H9 (cell line): ENCODE measurements at regions not wholly inside any gene's neighbourhood (a gene's known extent, or its start where the extent isn't known, plus 50 kb on each side); places are given as distances from the start of the nearest gene placed in this dataset.

Experiments used
- DNase-seq: peaks from one replicate; pipeline ENCODE4 v3.0.0-alpha.2; 2017
- H2AFZ ChIP-seq: one replicate; pipeline ENCODE4 v1.6.1; 2013; ENCODE audit warnings: mild to moderate bottlenecking, low read length, control low read depth, moderate library complexity
- H2AK5ac ChIP-seq: 2 replicates; pipeline ENCODE4 v1.6.1; 2013; ENCODE audit warnings: low read length, control low read depth, mixed read lengths; ENCODE audit not compliant: insufficient read length
- H2BK120ac ChIP-seq: one replicate; pipeline ENCODE4 v1.6.1; 2013; ENCODE audit warnings: low read depth, mild to moderate bottlenecking, low read length, control low read depth, inconsistent platforms; ENCODE audit not compliant: poor library complexity, severe bottlenecking
- H2BK12ac ChIP-seq: 2 replicates; pipeline ENCODE4 v1.6.1; 2013; ENCODE audit warnings: low read length, control low read depth, mixed read lengths, low read depth; ENCODE audit not compliant: insufficient read length
- H2BK15ac ChIP-seq: 2 replicates; pipeline ENCODE4 v1.6.1; 2013; ENCODE audit warnings: low read depth, low read length, control low read depth
- H2BK20ac ChIP-seq: one replicate; pipeline ENCODE4 v1.6.1; 2013; ENCODE audit warnings: low read depth, mild to moderate bottlenecking, low read length, control low read depth, inconsistent platforms; ENCODE audit not compliant: poor library complexity, severe bottlenecking
- H2BK5ac ChIP-seq: 2 replicates; pipeline ENCODE4 v1.6.1; 2013; ENCODE audit warnings: low read length, control low read depth, mixed read lengths; ENCODE audit not compliant: insufficient read length
- H3K14ac ChIP-seq: 2 replicates; pipeline ENCODE4 v1.6.1; 2013; ENCODE audit warnings: low read length, control low read depth; ENCODE audit not compliant: insufficient read depth
- H3K18ac ChIP-seq: 2 replicates; pipeline ENCODE4 v1.6.1; 2013; ENCODE audit warnings: low read depth, mild to moderate bottlenecking, mixed read lengths, low read length, control low read depth; ENCODE audit not compliant: insufficient read length
- H3K23ac ChIP-seq: 2 replicates; pipeline ENCODE4 v1.6.1; 2013; ENCODE audit warnings: low read length, control low read depth, mixed read lengths, low read depth; ENCODE audit not compliant: insufficient read length
- H3K23me2 ChIP-seq: 2 replicates; pipeline ENCODE4 v1.6.1; 2013; ENCODE audit warnings: low read depth, mild to moderate bottlenecking, mixed read lengths, low read length, control low read depth; ENCODE audit not compliant: insufficient read length, poor library complexity, severe bottlenecking
- H3K27ac ChIP-seq: 2 replicates; pipeline ENCODE4 v1.5.1; 2013; ENCODE audit warnings: low read length, control low read depth, mixed read lengths, low read depth; ENCODE audit not compliant: insufficient read length
- H3K27me3 ChIP-seq: 2 replicates; pipeline ENCODE4 v1.6.1; 2013; ENCODE audit warnings: low read length, control low read depth, inconsistent platforms; ENCODE audit not compliant: insufficient read depth
- H3K4ac ChIP-seq: 2 replicates; pipeline ENCODE4 v1.6.1; 2013; ENCODE audit warnings: low read depth, mild to moderate bottlenecking, control low read depth, inconsistent platforms, low read length, moderate library complexity
- H3K4me1 ChIP-seq: 2 replicates; pipeline ENCODE4 v1.6.1; 2013; ENCODE audit warnings: low read length, control low read depth, inconsistent platforms; ENCODE audit not compliant: insufficient read depth
- H3K4me2 ChIP-seq: 2 replicates; pipeline ENCODE4 v1.6.1; 2013; ENCODE audit warnings: low read length, control low read depth, mixed read lengths; ENCODE audit not compliant: insufficient read length, insufficient read depth
- H3K56ac ChIP-seq: 2 replicates; pipeline ENCODE4 v1.6.1; 2013; ENCODE audit warnings: low read depth, mild to moderate bottlenecking, mixed read lengths, low read length, control low read depth; ENCODE audit not compliant: insufficient read length
- H3K79me1 ChIP-seq: 2 replicates; pipeline ENCODE4 v1.6.1; 2013; ENCODE audit warnings: low read depth, mild to moderate bottlenecking, moderate library complexity, low read length, control low read depth, inconsistent platforms; ENCODE audit not compliant: insufficient read depth, poor library complexity, severe bottlenecking
- H3K79me2 ChIP-seq: 2 replicates; pipeline ENCODE4 v1.6.1; 2013; ENCODE audit warnings: low read length, control low read depth, inconsistent platforms; ENCODE audit not compliant: insufficient read depth
- H3K9ac ChIP-seq: 2 replicates; pipeline ENCODE4 v1.6.1; 2013; ENCODE audit warnings: low read length, control low read depth, mixed read lengths; ENCODE audit not compliant: insufficient read length; ENCODE audit errors: extremely low read depth
- H3K9me3 ChIP-seq: one replicate; pipeline ENCODE4 v1.6.1; 2013; ENCODE audit warnings: low read depth, low read length, inconsistent platforms; ENCODE audit not compliant: control insufficient read depth
- H3T11ph ChIP-seq: one replicate; pipeline ENCODE4 v1.6.1; 2013; ENCODE audit warnings: mild to moderate bottlenecking, low read length, control low read depth, inconsistent platforms
- H4K20me1 ChIP-seq: one replicate; pipeline ENCODE4 v1.6.1; 2013; ENCODE audit not compliant: control insufficient read depth, insufficient read length, insufficient read depth
- H4K5ac ChIP-seq: 2 replicates; pipeline ENCODE4 v1.6.1; 2013; ENCODE audit warnings: low read depth, mild to moderate bottlenecking, mixed read lengths, low read length, control low read depth; ENCODE audit not compliant: insufficient read length
- H4K8ac ChIP-seq: replicated peaks from 2 replicates; pipeline ENCODE4 v1.6.1; 2013; ENCODE audit warnings: low read length, control low read depth, mixed read lengths, low read depth; ENCODE audit not compliant: insufficient read length
- H4K91ac ChIP-seq: 2 replicates; pipeline ENCODE4 v1.6.1; 2013; ENCODE audit warnings: low read depth, mild to moderate bottlenecking, moderate library complexity, mixed read lengths, low read length, control low read depth; ENCODE audit not compliant: insufficient read length
- H3K27ac Mint-ChIP-seq, 3 experiments: 2 replicates in 2 of 3; 3 replicates in 1 of 3; pipeline ENCODE4 v1.8.0; 2020 to 2021; ENCODE audit warnings: mixed read lengths in 3 of 3, mild to moderate bottlenecking in 1 of 3, moderate library complexity in 1 of 3
- H3K27me3 Mint-ChIP-seq: 2 replicates; pipeline ENCODE4 v1.8.0; 2021; ENCODE audit warnings: low read depth, mild to moderate bottlenecking, moderate library complexity, mixed read lengths
- H3K36me3 Mint-ChIP-seq, 3 experiments: 2 replicates in 2 of 3; 3 replicates in 1 of 3; pipeline ENCODE4 v1.8.0; 2020 to 2021; ENCODE audit warnings: low read depth in 3 of 3, mixed read lengths in 3 of 3; ENCODE audit not compliant: insufficient read depth in 1 of 3
- H3K4me1 Mint-ChIP-seq, 2 experiments: 2 replicates each; pipeline ENCODE4 v1.8.0; 2020; ENCODE audit warnings: mixed read lengths in 2 of 2
- H3K4me3 Mint-ChIP-seq, 2 experiments: 2 replicates in 1 of 2; 3 replicates in 1 of 2; pipeline ENCODE4 v1.8.0; 2020 to 2021; ENCODE audit warnings: mild to moderate bottlenecking in 2 of 2, mixed read lengths in 2 of 2, moderate library complexity in 1 of 2
- H3K9me3 Mint-ChIP-seq, 2 experiments: 2 replicates in 1 of 2; 3 replicates in 1 of 2; pipeline ENCODE4 v1.8.0; 2020; ENCODE audit warnings: mild to moderate bottlenecking in 2 of 2, mixed read lengths in 2 of 2, moderate library complexity in 1 of 2
- WGBS: extraction: QIAGEN DNeasy Blood & Tissue Kit; methylation state at CpG from one replicate; pipeline ENCODE4 v1.1.7; 2013; ENCODE audit warnings: missing lambda C conversion rate, low lambda C conversion rate, mixed read lengths; ENCODE audit not compliant: insufficient read length; ENCODE audit errors: extremely low coverage; 5-methylcytosine and 5-hydroxymethylcytosine counted together
- TF ChIP-seq, protein P1 (sequence below): fragments of 200-600 bp; sonication (generic); conservative IDR thresholded peaks from 3 replicates; pipeline ENCODE4 v1.8.0; 2021; ENCODE audit warnings: antibody characterized with exemption, mild to moderate bottlenecking

DNA sequence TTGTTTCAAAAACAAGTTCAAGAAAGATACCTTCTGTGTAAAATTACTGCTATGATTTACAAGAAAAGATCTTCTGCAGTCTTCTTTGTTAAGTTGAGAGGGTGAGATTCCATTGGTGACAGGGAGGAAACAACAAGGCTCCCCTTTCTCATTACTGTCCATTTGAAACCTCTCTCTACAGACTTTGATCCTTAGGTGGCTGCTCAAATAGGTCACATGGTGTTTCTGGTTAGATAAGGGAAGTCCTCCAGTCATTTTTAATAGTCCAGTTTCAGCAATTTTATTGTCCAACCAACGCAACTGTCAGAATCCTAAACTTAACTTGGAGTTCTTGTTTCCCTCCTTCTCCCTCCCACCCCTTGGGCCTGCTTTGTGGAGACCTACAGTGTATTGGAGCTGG, 390.4 kb downstream of the EFNB2 start:
- Histone ChIP-seq H3K23ac (no peak overlapping the region), H3K18ac (no peak overlapping the region), H2BK5ac (no peak overlapping the region), H3K14ac (no peak overlapping the region), H4K20me1 (no peaks in the 10 kb centered on the region), H3K27me3 (no peaks in the 10 kb centered on the region), H3K27ac (no peak overlapping the region), H4K91ac (no peak overlapping the region), H3K23me2 (no peaks in the 10 kb centered on the region), H2BK12ac (no peak overlapping the region), H3K4me1 (peaks cover 6% of the 10 kb centered on the region; the same call in 1 of the 2 replicates), H3K9ac (no peak overlapping the region), H3K4me2 (no peak overlapping the region), H2AK5ac (no peak overlapping the region), H3T11ph (no peak overlapping the region), H2AFZ (no peak overlapping the region), H3K79me1 (no peaks in the 10 kb centered on the region), H3K79me2 (no peaks in the 10 kb centered on the region), H4K5ac (no peak overlapping the region), H3K9me3 (no peaks in the 10 kb centered on the region), H2BK20ac (no peak overlapping the region), H2BK120ac (no peak overlapping the region), H4K8ac (no peak overlapping the region), H3K4ac (no peak overlapping the region), H2BK15ac (no peak overlapping the region), H3K56ac (no peak overlapping the region)
- no peaks in the 10 kb centered on the region for H3K9me3 Mint-ChIP-seq
- peaks cover 43 to 44% of the 10 kb centered on the region in 2 experiments for H3K4me1 Mint-ChIP-seq
- peaks cover 5 to 7% (median 6%) of the 10 kb centered on the region in 3 experiments; a peak in 4 of 7 replicates for H3K36me3 Mint-ChIP-seq
- TF ChIP-seq, protein P1, sequence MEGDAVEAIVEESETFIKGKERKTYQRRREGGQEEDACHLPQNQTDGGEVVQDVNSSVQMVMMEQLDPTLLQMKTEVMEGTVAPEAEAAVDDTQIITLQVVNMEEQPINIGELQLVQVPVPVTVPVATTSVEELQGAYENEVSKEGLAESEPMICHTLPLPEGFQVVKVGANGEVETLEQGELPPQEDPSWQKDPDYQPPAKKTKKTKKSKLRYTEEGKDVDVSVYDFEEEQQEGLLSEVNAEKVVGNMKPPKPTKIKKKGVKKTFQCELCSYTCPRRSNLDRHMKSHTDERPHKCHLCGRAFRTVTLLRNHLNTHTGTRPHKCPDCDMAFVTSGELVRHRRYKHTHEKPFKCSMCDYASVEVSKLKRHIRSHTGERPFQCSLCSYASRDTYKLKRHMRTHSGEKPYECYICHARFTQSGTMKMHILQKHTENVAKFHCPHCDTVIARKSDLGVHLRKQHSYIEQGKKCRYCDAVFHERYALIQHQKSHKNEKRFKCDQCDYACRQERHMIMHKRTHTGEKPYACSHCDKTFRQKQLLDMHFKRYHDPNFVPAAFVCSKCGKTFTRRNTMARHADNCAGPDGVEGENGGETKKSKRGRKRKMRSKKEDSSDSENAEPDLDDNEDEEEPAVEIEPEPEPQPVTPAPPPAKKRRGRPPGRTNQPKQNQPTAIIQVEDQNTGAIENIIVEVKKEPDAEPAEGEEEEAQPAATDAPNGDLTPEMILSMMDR: no peak
- no peak for DNase-seq
- WGBS: no CpG with 5 or more reads among the region's 1 CpG
- H3K27me3 Mint-ChIP-seq: no peaks in the 10 kb centered on the region; the same call in 1 of the 2 replicates
- H3K4me3 Mint-ChIP-seq: no peak overlapping the region
- peak overlapping the region in 1 of 3 experiments; percentile 73; a peak in 2 of 7 replicates for H3K27ac Mint-ChIP-seq
